Astrocyte (in vitro differentiated cells and primary cell): ENCODE measurements at regions not wholly inside any gene's neighbourhood (a gene's known extent, or its start where the extent isn't known, plus 50 kb on each side); places are given as distances from the start of the nearest gene placed in this dataset.

ENCODE experiments used
- EZH2 ChIP-seq: IDR thresholded peaks from 2 replicates; pipeline ENCODE4 v1.6.1; 2012; ENCODE audit warnings: mild to moderate bottlenecking, low read length, inconsistent platforms; ENCODE audit not compliant: insufficient read depth
- TF ChIP-seq, protein P1 (sequence below): IDR thresholded peaks from 2 replicates; pipeline ENCODE4 v1.5.1; 2011; ENCODE audit warnings: low read depth, mild to moderate bottlenecking, inconsistent platforms, low read length, moderate library complexity; ENCODE audit not compliant: insufficient read depth

DNA sequence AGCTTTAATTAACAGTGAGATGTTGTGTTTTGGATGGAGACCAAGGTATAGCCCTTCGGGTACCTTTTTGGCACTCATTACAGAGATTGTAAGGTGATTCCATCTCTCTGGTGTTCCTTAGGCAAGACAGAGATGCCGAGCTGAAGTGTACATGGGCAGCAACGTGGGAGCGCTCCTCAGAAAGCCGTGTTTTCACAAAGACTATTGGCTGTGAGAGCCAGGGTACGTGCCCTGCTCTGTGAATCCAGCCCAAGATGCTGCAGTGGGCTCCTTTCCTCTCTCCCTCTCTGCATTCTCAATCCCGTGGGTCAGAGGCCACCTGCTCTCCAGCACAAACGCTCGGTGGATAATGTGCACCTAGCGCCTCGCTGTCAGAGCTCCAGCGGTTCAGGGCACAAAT, 203.0 kb upstream of the EPHA4 start:
- TF ChIP-seq, protein P1, sequence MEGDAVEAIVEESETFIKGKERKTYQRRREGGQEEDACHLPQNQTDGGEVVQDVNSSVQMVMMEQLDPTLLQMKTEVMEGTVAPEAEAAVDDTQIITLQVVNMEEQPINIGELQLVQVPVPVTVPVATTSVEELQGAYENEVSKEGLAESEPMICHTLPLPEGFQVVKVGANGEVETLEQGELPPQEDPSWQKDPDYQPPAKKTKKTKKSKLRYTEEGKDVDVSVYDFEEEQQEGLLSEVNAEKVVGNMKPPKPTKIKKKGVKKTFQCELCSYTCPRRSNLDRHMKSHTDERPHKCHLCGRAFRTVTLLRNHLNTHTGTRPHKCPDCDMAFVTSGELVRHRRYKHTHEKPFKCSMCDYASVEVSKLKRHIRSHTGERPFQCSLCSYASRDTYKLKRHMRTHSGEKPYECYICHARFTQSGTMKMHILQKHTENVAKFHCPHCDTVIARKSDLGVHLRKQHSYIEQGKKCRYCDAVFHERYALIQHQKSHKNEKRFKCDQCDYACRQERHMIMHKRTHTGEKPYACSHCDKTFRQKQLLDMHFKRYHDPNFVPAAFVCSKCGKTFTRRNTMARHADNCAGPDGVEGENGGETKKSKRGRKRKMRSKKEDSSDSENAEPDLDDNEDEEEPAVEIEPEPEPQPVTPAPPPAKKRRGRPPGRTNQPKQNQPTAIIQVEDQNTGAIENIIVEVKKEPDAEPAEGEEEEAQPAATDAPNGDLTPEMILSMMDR: no peak
- no peak for TF ChIP-seq EZH2
